DND-41 (cell line): ENCODE measurements at regions not wholly inside any gene's neighbourhood (a gene's known extent, or its start where the extent isn't known, plus 50 kb on each side); places are given as distances from the start of the nearest gene placed in this dataset.

Source experiments
- CTCF ChIP-seq: IDR thresholded peaks from 2 replicates; pipeline ENCODE4 v1.5.1; 2012; ENCODE audit warnings: borderline replicate concordance, low read length, moderate library complexity, mild to moderate bottlenecking; ENCODE audit not compliant: poor library complexity, severe bottlenecking; ENCODE audit errors: extremely low read depth
- EZH2 ChIP-seq: IDR thresholded peaks from 3 replicates; pipeline ENCODE4 v1.6.1; 2012; ENCODE audit warnings: borderline replicate concordance, low read depth, mild to moderate bottlenecking, moderate library complexity, low read length, inconsistent platforms; ENCODE audit not compliant: severe bottlenecking

DNA sequence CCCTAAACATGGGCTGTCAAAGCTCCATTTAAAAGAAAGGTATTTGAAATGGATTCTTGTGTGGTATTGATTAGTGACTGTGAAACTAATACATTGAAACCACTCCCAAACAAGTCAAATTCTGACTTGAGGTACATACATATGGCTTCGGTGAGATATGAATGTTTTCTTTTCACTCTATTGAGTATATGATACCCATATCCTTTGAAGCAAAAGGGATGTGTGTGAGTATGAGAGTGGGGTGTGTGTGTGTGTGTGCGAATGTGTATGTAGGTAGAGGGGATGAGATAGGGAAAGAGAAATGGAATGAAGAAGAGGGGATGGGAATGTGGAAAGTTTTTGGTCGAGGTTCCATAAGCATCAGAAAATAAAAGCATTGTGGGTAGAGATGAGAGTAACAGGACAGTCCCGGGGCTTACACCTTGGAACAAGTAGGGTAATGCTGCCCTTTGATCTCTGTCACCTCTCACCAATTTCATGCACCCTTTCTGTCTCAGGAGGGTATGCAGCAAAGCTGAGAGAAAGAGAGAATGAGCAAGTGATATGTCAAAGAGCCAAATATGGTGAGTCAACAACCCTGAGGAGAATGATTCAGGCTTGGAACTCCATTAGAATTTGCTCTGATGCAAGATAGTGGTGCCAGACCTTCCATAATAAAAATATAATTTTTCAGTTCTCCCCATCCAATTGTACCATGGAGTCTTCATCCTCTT lies 64.0 kb upstream of the ZEB2 start:
- TF ChIP-seq CTCF: no peak
- no peak for TF ChIP-seq EZH2
